Left ventricle myocardium inferior (tissue), 1 donor: ENCODE measurements at regions not wholly inside any gene's neighbourhood (a gene's known extent, or its start where the extent isn't known, plus 50 kb on each side); places are given as distances from the start of the nearest gene placed in this dataset.
A peak's percentile ranks its signal among the peaks of the same experiment; 100 is the strongest.

Experiments used
- DNase-seq: peaks from one replicate; pipeline ENCODE4 v3.0.0-alpha.2; 2020
- H3K27ac ChIP-seq: fragments of 200-600 bp; replicated peaks from 2 replicates; pipeline ENCODE4 v1.8.0; 2021
- H3K27me3 ChIP-seq: fragments of 200-600 bp; 2 replicates; pipeline ENCODE4 v1.8.0; 2021; ENCODE audit warnings: low read depth
- H3K36me3 ChIP-seq: fragments of 200-600 bp; 2 replicates; pipeline ENCODE4 v1.8.0; 2021
- H3K4me1 ChIP-seq: fragments of 200-600 bp; 2 replicates; pipeline ENCODE4 v1.8.0; 2021
- H3K4me3 ChIP-seq: fragments of 200-600 bp; 2 replicates; pipeline ENCODE4 v1.8.0; 2021; ENCODE audit warnings: mild to moderate bottlenecking, moderate library complexity
- H3K9me3 ChIP-seq: fragments of 200-600 bp; replicated peaks from 2 replicates; pipeline ENCODE4 v1.8.0; 2021
- CTCF ChIP-seq: fragments of 200-600 bp; IDR thresholded peaks from 2 replicates; pipeline ENCODE4 v1.8.0; 2021; ENCODE audit warnings: antibody characterized with exemption, mild to moderate bottlenecking, borderline replicate concordance
- intact Hi-C: fragments of 100-400 bp; cut with micrococcal nuclease; formaldehyde crosslinking; loops from one replicate; pipeline ENCODE4 v1.11.0; 2022
- donor health status: DM: no; HTN: yes; CAD: no; lungs with severe emphysema.

GRCh38 chr16:59432896-59433295, 698.8 kb upstream of the GOT2 start:
- H3K4me3 ChIP-seq, result no peak overlapping the region
- no peak for TF ChIP-seq CTCF
- no peaks in the 10 kb centered on the region for H3K36me3 ChIP-seq
- H3K4me1 ChIP-seq, result no peaks in the 10 kb centered on the region
- H3K27ac ChIP-seq, result no peak overlapping the region
- peaks cover 20% of the 10 kb centered on the region for H3K9me3 ChIP-seq
- intact Hi-C loops, result no loop called here
- H3K27me3 ChIP-seq, result no peaks in the 10 kb centered on the region
- no peak for DNase-seq

GRCh38 chr16:59432276-59432675, 698.2 kb upstream of the GOT2 start:
- H3K27ac ChIP-seq, result no peak overlapping the region
- DNase-seq, result no peak

GRCh38 chr16:59424714-59425273, 690.7 kb upstream of the GOT2 start:
- no peak overlapping the region for H3K27ac ChIP-seq
- no peak overlapping the region for H3K4me3 ChIP-seq
- no peaks in the 10 kb centered on the region for H3K27me3 ChIP-seq
- DNase-seq, result no peak
- no peaks in the 10 kb centered on the region for H3K36me3 ChIP-seq
- intact Hi-C loops, result no loop called here
- no peaks in the 10 kb centered on the region for H3K4me1 ChIP-seq
- H3K9me3 ChIP-seq, result peaks cover 13% of the 10 kb centered on the region
- no peak for TF ChIP-seq CTCF

More at GRCh38 chr16:59432276-59432675, 698.2 kb upstream of the GOT2 start:
- Histone ChIP-seq H3K9me3 (peaks cover 16% of the 10 kb centered on the region), H3K4me1 (no peaks in the 10 kb centered on the region), H3K4me3 (no peak overlapping the region), H3K27me3 (no peaks in the 10 kb centered on the region), H3K36me3 (no peaks in the 10 kb centered on the region)
- intact Hi-C loops, result no loop called here
- TF ChIP-seq CTCF, result no peak

- Histone ChIP-seq H3K4me1 (no peaks in the 10 kb centered on the region), H3K27me3 (no peaks in the 10 kb centered on the region), H3K27ac (no peak overlapping the region), H3K36me3 (no peaks in the 10 kb centered on the region), H3K4me3 (no peak overlapping the region), H3K9me3 (peaks cover 8% of the 10 kb centered on the region)
- DNase-seq, result no peak
- intact Hi-C loops, result no loop called here
- TF ChIP-seq CTCF, result peak; percentile 29
Measured at GRCh38 chr16:59411961-59412841, 678.1 kb upstream of the GOT2 start.

GRCh38 chr16:59410451-59410850, 676.3 kb upstream of the GOT2 start:
- Histone ChIP-seq H3K27me3 (no peaks in the 10 kb centered on the region), H3K36me3 (no peaks in the 10 kb centered on the region), H3K4me1 (no peaks in the 10 kb centered on the region), H3K4me3 (no peak overlapping the region), H3K27ac (no peak overlapping the region), H3K9me3 (peaks cover 11% of the 10 kb centered on the region)
- TF ChIP-seq CTCF, result no peak
- DNase-seq, result no peak
- intact Hi-C loops, result no loop called here
